ENCODE measurements at regions not wholly inside any gene's neighbourhood (a gene's known extent, or its start where the extent isn't known, plus 50 kb on each side); places are given as distances from the start of the nearest gene placed in this dataset.

GRCh38 chr4:33162122-33162521 is 2442.0 kb downstream of the PCDH7 start:
- CTCF ChIA-PET (ENCODE audit: unreplicated experiment): no interaction called here
- TF ChIP-seq CTCF (conservative IDR thresholded peaks at IDR 0.05; ENCODE audit: low read length) (no peak), EZH2phosphoT487 (IDR thresholded peaks at IDR 0.05; ENCODE audit: borderline replicate concordance, low read depth, low read length) (no peak)

GRCh38 chr4:33171873-33172525 is 2451.8 kb downstream of the PCDH7 start:
- no peaks in the 10 kb centered on the region for H3K79me2 ChIP-seq (ENCODE audit: insufficient read depth, low read depth, low read length)
- no peak overlapping the region for H3K27ac ChIP-seq (ENCODE audit: low read depth, low read length, poor library complexity, severe bottlenecking)
- no peaks in the 10 kb centered on the region for H4K20me1 ChIP-seq (ENCODE audit: insufficient read depth, low read length)
- TF ChIP-seq EZH2phosphoT487 (IDR thresholded peaks at IDR 0.05; ENCODE audit: borderline replicate concordance, low read depth, low read length) (no peak), CTCF (conservative IDR thresholded peaks at IDR 0.05; ENCODE audit: low read length) (no peak)
- H3K9me2 ChIP-seq (ENCODE audit: insufficient read depth, low read length): no peaks in the 10 kb centered on the region
- H3K4me2 ChIP-seq (ENCODE audit: low read length): no peak overlapping the region
- H3K4me1 ChIP-seq (ENCODE audit: insufficient read depth, low read length, poor library complexity, severe bottlenecking): no peaks in the 10 kb centered on the region
- intact Hi-C loops (cut with micrococcal nuclease; ENCODE audit: unreplicated experiment): no loop called here
- POLR2A ChIA-PET: interaction anchor here (0.7 kb wide), 1 partner anchor 212 kb away, joined by 6 read pairs; no protein-coding TSS in a partner anchor
- H3K36me3 ChIP-seq (ENCODE audit: insufficient read depth, low read length): no peaks in the 10 kb centered on the region
- CTCF ChIA-PET (ENCODE audit: unreplicated experiment): no interaction called here
- BruUV-seq (replicated peaks): no TSS peak
- no peak overlapping the region for H3K4me3 ChIP-seq (ENCODE audit: low read depth, low read length, poor library complexity, severe bottlenecking)
- H2AFZ ChIP-seq (ENCODE audit: low read length): no peak overlapping the region
- H3K9me3 ChIP-seq (ENCODE audit: low read length): no peaks in the 10 kb centered on the region
- no peak for DNase-seq (ENCODE audit: low spot score)

More at GRCh38 chr4:33162122-33162521, 2442.0 kb downstream of the PCDH7 start:
- Histone ChIP-seq H2AFZ (ENCODE audit: low read length) (no peak overlapping the region), H3K4me2 (ENCODE audit: low read length) (no peak overlapping the region), H3K27ac (ENCODE audit: low read depth, low read length, poor library complexity, severe bottlenecking) (no peak overlapping the region), H3K36me3 (ENCODE audit: insufficient read depth, low read length) (no peaks in the 10 kb centered on the region), H3K79me2 (ENCODE audit: insufficient read depth, low read depth, low read length) (no peaks in the 10 kb centered on the region), H3K9me3 (ENCODE audit: low read length) (no peaks in the 10 kb centered on the region), H3K9me2 (ENCODE audit: insufficient read depth, low read length) (no peaks in the 10 kb centered on the region), H3K4me3 (ENCODE audit: low read depth, low read length, poor library complexity, severe bottlenecking) (no peak overlapping the region), H4K20me1 (ENCODE audit: insufficient read depth, low read length) (no peaks in the 10 kb centered on the region), H3K4me1 (ENCODE audit: insufficient read depth, low read length, poor library complexity, severe bottlenecking) (no peaks in the 10 kb centered on the region)
- no peak for DNase-seq (ENCODE audit: low spot score)
- no TSS peak for BruUV-seq (replicated peaks)
- POLR2A ChIA-PET: no interaction called here
- intact Hi-C loops (cut with micrococcal nuclease; ENCODE audit: unreplicated experiment): no loop called here

- intact Hi-C loops (cut with micrococcal nuclease; ENCODE audit: unreplicated experiment): no loop called here
- Histone ChIP-seq H3K4me3 (ENCODE audit: low read depth, low read length, poor library complexity, severe bottlenecking) (no peak overlapping the region), H3K9me3 (ENCODE audit: low read length) (no peaks in the 10 kb centered on the region), H3K79me2 (ENCODE audit: insufficient read depth, low read depth, low read length) (no peaks in the 10 kb centered on the region), H3K27ac (ENCODE audit: low read depth, low read length, poor library complexity, severe bottlenecking) (no peak overlapping the region), H2AFZ (ENCODE audit: low read length) (no peak overlapping the region), H3K4me1 (ENCODE audit: insufficient read depth, low read length, poor library complexity, severe bottlenecking) (no peaks in the 10 kb centered on the region), H4K20me1 (ENCODE audit: insufficient read depth, low read length) (no peaks in the 10 kb centered on the region), H3K36me3 (ENCODE audit: insufficient read depth, low read length) (no peaks in the 10 kb centered on the region), H3K9me2 (ENCODE audit: insufficient read depth, low read length) (no peaks in the 10 kb centered on the region), H3K4me2 (ENCODE audit: low read length) (no peak overlapping the region)
- CTCF ChIA-PET (ENCODE audit: unreplicated experiment): no interaction called here
- no TSS peak for BruUV-seq (replicated peaks)
- no peak for DNase-seq (ENCODE audit: low spot score)
- POLR2A ChIA-PET: no interaction called here
- TF ChIP-seq EZH2phosphoT487 (IDR thresholded peaks at IDR 0.05; ENCODE audit: borderline replicate concordance, low read depth, low read length) (no peak), CTCF (conservative IDR thresholded peaks at IDR 0.05; ENCODE audit: low read length) (no peak)
These were observed 2456.4 kb downstream of the PCDH7 start for GRCh38 chr4:33176566-33176965.
